ENCODE measurements at regions not wholly inside any gene's neighbourhood (a gene's known extent, or its start where the extent isn't known, plus 50 kb on each side); places are given as distances from the start of the nearest gene placed in this dataset.

DNA sequence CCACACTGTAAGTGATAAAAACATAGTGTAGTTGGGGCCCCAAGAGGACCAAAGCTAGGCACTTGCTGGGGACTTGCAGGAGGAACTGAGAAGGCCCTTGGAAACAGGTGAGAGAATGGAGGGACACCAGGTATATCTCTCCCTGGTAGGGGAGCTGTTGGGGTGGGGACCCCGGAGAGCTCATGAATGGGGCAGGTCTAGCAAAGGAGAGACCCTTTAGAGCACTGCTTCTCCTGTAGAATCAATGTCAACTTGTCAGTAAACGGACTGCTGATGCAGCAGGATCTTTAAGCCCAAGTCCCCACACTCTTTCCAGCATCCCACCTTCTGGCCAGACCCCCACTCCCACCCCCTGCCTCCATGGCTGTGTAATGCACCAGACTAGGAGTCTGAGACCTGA lies 109.6 kb upstream of the THY1 start:
- TF ChIP-seq CTCF (IDR thresholded peaks at IDR 0.05) (no peak), POLR2AphosphoS5 (IDR thresholded peaks at IDR 0.05) (no peak), POLR2A (IDR thresholded peaks at IDR 0.05) (no peak)
